ENCODE measurements at regions not wholly inside any gene's neighbourhood (a gene's known extent, or its start where the extent isn't known, plus 50 kb on each side); places are given as distances from the start of the nearest gene placed in this dataset.

DNA sequence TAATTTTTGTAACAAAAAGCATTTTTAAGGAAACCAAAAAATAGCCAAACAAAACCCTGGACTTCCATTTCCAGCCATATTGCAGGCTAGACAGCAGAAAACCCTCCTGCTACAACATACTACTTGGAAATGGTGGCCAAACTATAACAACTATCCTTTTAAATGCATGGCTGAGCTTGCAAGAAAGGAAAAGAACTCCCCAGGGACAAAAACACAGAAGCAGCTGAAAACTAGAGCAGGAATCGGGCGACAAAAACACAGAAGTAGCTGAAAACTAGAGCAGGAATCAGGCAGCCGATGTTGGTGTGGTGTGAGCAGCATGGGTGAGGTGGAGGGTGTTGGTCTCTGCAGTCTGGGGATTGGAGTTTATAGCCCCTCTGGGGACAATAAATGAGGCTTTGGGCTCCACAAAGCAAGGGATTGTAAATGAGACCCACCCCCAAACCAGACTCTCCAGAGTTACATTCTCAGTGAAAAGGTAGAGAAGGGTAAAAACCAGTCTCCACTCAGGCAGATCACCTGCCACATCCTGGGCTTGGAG lies 95.2 kb downstream of the C9orf50 start:
- TF ChIP-seq POLR2A (IDR thresholded peaks at IDR 0.05) (no peak), POLR2AphosphoS5 (IDR thresholded peaks at IDR 0.05) (no peak)
- TF ChIP-seq, protein P1, sequence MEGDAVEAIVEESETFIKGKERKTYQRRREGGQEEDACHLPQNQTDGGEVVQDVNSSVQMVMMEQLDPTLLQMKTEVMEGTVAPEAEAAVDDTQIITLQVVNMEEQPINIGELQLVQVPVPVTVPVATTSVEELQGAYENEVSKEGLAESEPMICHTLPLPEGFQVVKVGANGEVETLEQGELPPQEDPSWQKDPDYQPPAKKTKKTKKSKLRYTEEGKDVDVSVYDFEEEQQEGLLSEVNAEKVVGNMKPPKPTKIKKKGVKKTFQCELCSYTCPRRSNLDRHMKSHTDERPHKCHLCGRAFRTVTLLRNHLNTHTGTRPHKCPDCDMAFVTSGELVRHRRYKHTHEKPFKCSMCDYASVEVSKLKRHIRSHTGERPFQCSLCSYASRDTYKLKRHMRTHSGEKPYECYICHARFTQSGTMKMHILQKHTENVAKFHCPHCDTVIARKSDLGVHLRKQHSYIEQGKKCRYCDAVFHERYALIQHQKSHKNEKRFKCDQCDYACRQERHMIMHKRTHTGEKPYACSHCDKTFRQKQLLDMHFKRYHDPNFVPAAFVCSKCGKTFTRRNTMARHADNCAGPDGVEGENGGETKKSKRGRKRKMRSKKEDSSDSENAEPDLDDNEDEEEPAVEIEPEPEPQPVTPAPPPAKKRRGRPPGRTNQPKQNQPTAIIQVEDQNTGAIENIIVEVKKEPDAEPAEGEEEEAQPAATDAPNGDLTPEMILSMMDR (IDR thresholded peaks at IDR 0.05 in 8 of 11, conservative IDR thresholded peaks at IDR 0.05 in 3 of 11): no peak
